ENCODE measurements at regions not wholly inside any gene's neighbourhood (a gene's known extent, or its start where the extent isn't known, plus 50 kb on each side); places are given as distances from the start of the nearest gene placed in this dataset.

GRCh38 chr3:148466980-148467740, 230.5 kb upstream of the AGTR1 start (continued):
- TF ChIP-seq CTCF (IDR thresholded peaks at IDR 0.05): no peak
- no peak for TF ChIP-seq SMC3 (IDR thresholded peaks at IDR 0.05)
- TF ChIP-seq BCL3 (IDR thresholded peaks at IDR 0.05): no peak
- TF ChIP-seq RAD21 (conservative IDR thresholded peaks at IDR 0.05 in 1 of 2, IDR thresholded peaks at IDR 0.05 in 1 of 2): no peak

GRCh38 chr3:148477375-148477774, 220.3 kb upstream of the AGTR1 start:
- POLR2A ChIA-PET: no interaction called here

GRCh38 chr3:148493631-148494030, 204.1 kb upstream of the AGTR1 start:
- TF ChIP-seq FOXS1 (CRISPR knock-in tag; IDR thresholded peaks at IDR 0.05) (no peak), EP300 (IDR thresholded peaks at IDR 0.05) (no peak), POLR2AphosphoS2 (conservative IDR thresholded peaks at IDR 0.05; ENCODE audit: low read length) (no peak), RNF2 (IDR thresholded peaks at IDR 0.05; ENCODE audit: borderline replicate concordance, low read depth) (no peak), MAFK (IDR thresholded peaks at IDR 0.05; ENCODE audit: partially characterized antibody) (no peak), HES2 (IDR thresholded peaks at IDR 0.05) (no peak), FOSL2 (IDR thresholded peaks at IDR 0.05) (no peak), FOSL2 (CRISPR knock-in tag; IDR thresholded peaks at IDR 0.05) (no peak), RCOR1 (IDR thresholded peaks at IDR 0.05; ENCODE audit: low read depth, low read length) (no peak), RARB (CRISPR knock-in tag; IDR thresholded peaks at IDR 0.05) (no peak), EHF (CRISPR knock-in tag; IDR thresholded peaks at IDR 0.05) (no peak), BHLHE40 (IDR thresholded peaks at IDR 0.05; ENCODE audit: low read depth, low read length) (no peak), KDM1A (IDR thresholded peaks at IDR 0.05; ENCODE audit: low read depth) (no peak), ZNF302 (CRISPR knock-in tag; IDR thresholded peaks at IDR 0.05) (no peak), SMC3 (IDR thresholded peaks at IDR 0.05) (no peak), CHD4 (IDR thresholded peaks at IDR 0.05; ENCODE audit: borderline replicate concordance) (no peak), ZC3H11A (IDR thresholded peaks at IDR 0.05) (no peak), HOXB5 (CRISPR knock-in tag; IDR thresholded peaks at IDR 0.05) (no peak)
- ChIA-PET POLR2A (no interaction called here), CTCF (no interaction called here)
- Histone ChIP-seq H3K9me3 (no peaks in the 10 kb centered on the region), H3K4me3 (no peak overlapping the region), H3K4me1 (no peaks in the 10 kb centered on the region), H3K4me2 (no peak overlapping the region), H3K27ac (no peak overlapping the region)
- 53% methylated on average over 3 of the region's 3 CpGs for WGBS (ENCODE audit: missing lambda C conversion rate)
- FAIRE-seq (no peak), ATAC-seq (no peak), DNase-seq (ENCODE audit: low read depth in 1 of 2, low spot score in 1 of 2) (no peak)

More at GRCh38 chr3:148477375-148477774, 220.3 kb upstream of the AGTR1 start:
- ATAC-seq: no peak
- no peak for FAIRE-seq
- H3K4me1 ChIP-seq: no peaks in the 10 kb centered on the region
- H3K9me3 ChIP-seq: peaks cover 4% of the 10 kb centered on the region; the same call in 2 of the 3 replicates
- DNase-seq (ENCODE audit: low read depth in 1 of 2, low spot score in 1 of 2): no peak
- TF ChIP-seq CBX2 (IDR thresholded peaks at IDR 0.05; ENCODE audit: borderline replicate concordance, low read depth) (no peak), RARB (CRISPR knock-in tag; IDR thresholded peaks at IDR 0.05) (no peak), TP53 (CRISPR knock-in tag; IDR thresholded peaks at IDR 0.05) (no peak), POLR2AphosphoS2 (conservative IDR thresholded peaks at IDR 0.05; ENCODE audit: low read length) (no peak), SMC3 (IDR thresholded peaks at IDR 0.05) (no peak), E2F6 (IDR thresholded peaks at IDR 0.05; ENCODE audit: borderline replicate concordance, low read depth) (no peak), CHD4 (IDR thresholded peaks at IDR 0.05; ENCODE audit: borderline replicate concordance) (no peak), NPAS2 (CRISPR knock-in tag; IDR thresholded peaks at IDR 0.05; ENCODE audit: borderline replicate concordance) (no peak), FOXS1 (CRISPR knock-in tag; IDR thresholded peaks at IDR 0.05) (no peak), MYC (IDR thresholded peaks at IDR 0.05; ENCODE audit: borderline replicate concordance, low read length) (no peak), BCL3 (IDR thresholded peaks at IDR 0.05) (no peak)
- H3K4me2 ChIP-seq: no peak overlapping the region
- H3K27ac ChIP-seq: no peak overlapping the region
- 53% methylated on average over 2 of the region's 2 CpGs for WGBS (ENCODE audit: missing lambda C conversion rate)
- CTCF ChIA-PET: no interaction called here
- H3K4me3 ChIP-seq: no peak overlapping the region
